Fibroblast of pulmonary artery (primary cell): ENCODE measurements at regions not wholly inside any gene's neighbourhood (a gene's known extent, or its start where the extent isn't known, plus 50 kb on each side); places are given as distances from the start of the nearest gene placed in this dataset.

Source experiments
- DNase-seq: peaks from one replicate; pipeline ENCODE4 v3.0.0-alpha.2; 2010; ENCODE audit warnings: low read depth
- H3K4me3 ChIP-seq: replicated peaks from 2 replicates; pipeline ENCODE4 v1.5.1; 2011; ENCODE audit warnings: low read depth, mild to moderate bottlenecking, control low read depth, low read length, moderate library complexity
- CTCF ChIP-seq: IDR thresholded peaks from 2 replicates; pipeline ENCODE4 v1.5.1; 2011; ENCODE audit warnings: mild to moderate bottlenecking, control low read depth, low read length, inconsistent platforms; ENCODE audit errors: missing control alignments

GRCh38 chr21:20852866-20853265 lies 145.3 kb upstream of the NCAM2 start:
- no peak overlapping the region for H3K4me3 ChIP-seq
- TF ChIP-seq CTCF: no peak
- no peak for DNase-seq

GRCh38 chr21:20856926-20857325 lies 141.3 kb upstream of the NCAM2 start:
- DNase-seq: no peak
- TF ChIP-seq CTCF: no peak
- no peak overlapping the region for H3K4me3 ChIP-seq

GRCh38 chr21:20874202-20874601 lies 124.0 kb upstream of the NCAM2 start:
- H3K4me3 ChIP-seq: no peak overlapping the region
- no peak for TF ChIP-seq CTCF
- no peak for DNase-seq

GRCh38 chr21:20875742-20876141 lies 122.5 kb upstream of the NCAM2 start:
- no peak overlapping the region for H3K4me3 ChIP-seq
- no peak for DNase-seq
- TF ChIP-seq CTCF: no peak

- TF ChIP-seq CTCF: no peak
- no peak for DNase-seq
- no peak overlapping the region for H3K4me3 ChIP-seq
These were observed 120.2 kb upstream of the NCAM2 start for GRCh38 chr21:20877976-20878375.

GRCh38 chr21:20882462-20883407 lies 115.5 kb upstream of the NCAM2 start:
- no peak overlapping the region for H3K4me3 ChIP-seq
- peak; percentile 27 for DNase-seq
- peak; percentile 46 for TF ChIP-seq CTCF

- no peak for DNase-seq
- no peak for TF ChIP-seq CTCF
These were observed 114.8 kb upstream of the NCAM2 start for GRCh38 chr21:20883408-20883800.

More at GRCh38 chr21:20883408-20883800, 114.8 kb upstream of the NCAM2 start:
- no peak overlapping the region for H3K4me3 ChIP-seq
